HG03378 (cell line): ENCODE measurements at regions not wholly inside any gene's neighbourhood (a gene's known extent, or its start where the extent isn't known, plus 50 kb on each side); places are given as distances from the start of the nearest gene placed in this dataset.

Experiments used
- ATAC-seq: cut with Tn5 transposase; IDR thresholded peaks from one replicate; pipeline ENCODE4 v1.9.1; 2021; ENCODE audit warnings: mild to moderate bottlenecking, moderate library complexity; ENCODE audit not compliant: unreplicated experiment

DNA sequence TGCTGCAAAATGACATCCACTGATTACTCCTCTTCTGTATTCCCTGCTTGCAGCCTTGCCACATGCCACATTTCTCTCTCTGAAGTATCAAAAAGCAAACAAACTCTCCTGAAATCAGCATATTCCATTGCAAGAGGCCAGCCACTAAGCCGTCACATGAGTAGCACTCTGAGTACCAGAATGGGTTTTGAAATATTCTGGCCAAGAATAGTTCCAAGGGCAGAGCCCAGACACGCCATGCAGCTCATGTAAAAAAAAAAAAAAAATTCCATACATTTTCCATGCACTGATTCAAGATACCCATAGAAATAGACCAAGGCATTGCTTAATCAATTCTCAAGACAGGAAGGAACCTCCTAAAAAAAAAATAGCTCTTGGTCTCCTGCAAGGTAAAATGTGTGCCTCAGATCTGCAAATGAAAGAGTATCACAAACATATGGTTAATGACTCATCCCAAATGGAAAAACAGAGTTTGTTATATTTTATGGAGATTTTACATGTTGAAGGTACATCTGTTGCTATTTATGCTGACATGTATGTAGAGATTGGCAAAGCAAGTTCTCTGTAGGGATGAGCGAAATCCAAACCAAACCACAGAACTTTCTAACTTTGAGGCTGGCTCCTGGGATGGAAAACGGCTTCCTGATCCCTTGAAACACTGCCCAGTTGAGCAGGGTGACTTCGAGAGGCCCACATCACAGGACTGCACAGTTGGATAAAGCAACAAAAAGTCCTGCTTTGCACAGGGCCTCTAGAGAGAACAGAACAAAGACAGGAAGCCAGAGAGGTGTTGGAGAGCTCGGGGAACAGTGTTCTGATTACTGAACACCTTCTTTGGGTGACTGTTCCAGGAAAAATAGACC is 346.2 kb downstream of the ZNF521 start:
- no peak for ATAC-seq

DNA sequence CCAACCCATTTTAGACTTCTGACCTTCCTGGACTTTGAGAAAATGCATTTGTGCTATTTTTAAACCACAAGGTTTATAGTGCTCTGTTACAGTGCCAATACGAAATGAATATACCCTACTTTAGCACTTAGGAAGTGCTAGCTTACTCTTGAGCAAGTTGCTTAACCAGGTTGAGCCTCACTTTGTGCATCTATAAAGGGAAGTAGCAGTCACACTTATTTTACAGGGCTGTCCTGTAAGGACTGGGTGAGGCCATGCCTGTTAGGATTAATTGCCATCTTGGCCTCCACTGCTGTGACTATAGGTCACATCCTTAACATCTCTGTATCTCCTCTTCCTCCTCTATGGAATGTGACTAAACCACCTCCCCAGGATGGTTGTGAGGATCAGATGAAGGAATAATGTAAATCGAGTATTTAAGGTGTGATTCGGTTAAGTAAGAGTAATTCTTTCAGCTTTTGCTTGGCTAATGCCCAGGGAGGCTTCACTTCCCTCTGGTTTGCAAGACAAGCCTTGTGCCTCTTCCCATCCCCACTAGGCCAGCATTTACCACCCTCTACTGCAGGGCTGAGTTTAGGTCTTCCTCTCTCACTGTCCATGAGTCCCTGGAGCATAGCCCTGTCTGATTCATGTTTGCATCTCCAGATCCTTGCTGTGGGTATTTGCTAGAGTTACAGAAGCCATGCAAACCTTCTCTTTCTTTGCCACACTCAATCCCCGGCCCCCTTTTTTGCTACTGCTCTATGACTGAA is 341.2 kb downstream of the ZNF521 start:
- no peak for ATAC-seq
